ENCODE measurements at regions not wholly inside any gene's neighbourhood (a gene's known extent, or its start where the extent isn't known, plus 50 kb on each side); places are given as distances from the start of the nearest gene placed in this dataset.

GRCh38 chr12:125922330-125922729 lies 857.1 kb downstream of the AACS start:
- Histone ChIP-seq H3K4me1 (no peaks in the 10 kb centered on the region), H3K36me3 (no peaks in the 10 kb centered on the region), H3K4me3 (no peak overlapping the region), H3K27ac (no peak overlapping the region), H3K9me3 (no peaks in the 10 kb centered on the region), H3K27me3 (no peaks in the 10 kb centered on the region)
- in situ Hi-C loops (cut with MboI; ENCODE audit: low sequenced_read_pairs in 4 of 4) (no loop called here), intact Hi-C loops (cut with DNase I; ENCODE audit: low total_unique reads) (no loop called here)
- DNase-seq (no peak), ATAC-seq (no peak)
- TF ChIP-seq CTCF (IDR thresholded peaks at IDR 0.05 in 4 of 5, conservative IDR thresholded peaks at IDR 0.05 in 1 of 5) (no peak), POLR2A (IDR thresholded peaks at IDR 0.05) (no peak)

- Histone ChIP-seq H3K9me3 (no peaks in the 10 kb centered on the region), H3K4me1 (no peaks in the 10 kb centered on the region), H3K36me3 (no peaks in the 10 kb centered on the region), H3K27me3 (no peaks in the 10 kb centered on the region), H3K27ac (no peak overlapping the region), H3K4me3 (no peak overlapping the region)
- in situ Hi-C loops (cut with MboI; ENCODE audit: low sequenced_read_pairs in 4 of 4), result no loop called here
- ATAC-seq, result no peak
- intact Hi-C loops (cut with DNase I; ENCODE audit: low total_unique reads), result no loop called here
- DNase-seq, result no peak
- TF ChIP-seq POLR2A (IDR thresholded peaks at IDR 0.05), result no peak
- no peak for TF ChIP-seq CTCF (IDR thresholded peaks at IDR 0.05 in 4 of 5, conservative IDR thresholded peaks at IDR 0.05 in 1 of 5)
These were observed 871.3 kb downstream of the AACS start for GRCh38 chr12:125936502-125936901.

- ATAC-seq (no peak), DNase-seq (no peak)
- in situ Hi-C loops (cut with MboI; ENCODE audit: low sequenced_read_pairs in 4 of 4), result no loop called here
- no peaks in the 10 kb centered on the region for H3K27me3 ChIP-seq
- H3K4me1 ChIP-seq, result no peaks in the 10 kb centered on the region
- TF ChIP-seq POLR2A (IDR thresholded peaks at IDR 0.05) (no peak), CTCF (IDR thresholded peaks at IDR 0.05 in 4 of 5, conservative IDR thresholded peaks at IDR 0.05 in 1 of 5) (no peak)
- intact Hi-C loops (cut with DNase I; ENCODE audit: low total_unique reads), result no loop called here
- H3K27ac ChIP-seq, result no peak overlapping the region
- H3K9me3 ChIP-seq, result no peaks in the 10 kb centered on the region
- no peak overlapping the region for H3K4me3 ChIP-seq
- no peaks in the 10 kb centered on the region for H3K36me3 ChIP-seq
These were observed 879.2 kb downstream of the AACS start for GRCh38 chr12:125944446-125944845.

GRCh38 chr12:125949471-125949870 lies 884.2 kb downstream of the AACS start:
- Histone ChIP-seq H3K9me3 (no peaks in the 10 kb centered on the region), H3K27me3 (no peaks in the 10 kb centered on the region), H3K4me1 (no peaks in the 10 kb centered on the region), H3K36me3 (no peaks in the 10 kb centered on the region), H3K27ac (no peak overlapping the region), H3K4me3 (no peak overlapping the region)
- DNase-seq (no peak), ATAC-seq (no peak)
- TF ChIP-seq CTCF (IDR thresholded peaks at IDR 0.05 in 4 of 5, conservative IDR thresholded peaks at IDR 0.05 in 1 of 5), result no peak
- in situ Hi-C loops (cut with MboI; ENCODE audit: low sequenced_read_pairs in 4 of 4), result no loop called here
- intact Hi-C loops (cut with DNase I; ENCODE audit: low total_unique reads), result no loop called here

- no peak overlapping the region for H3K4me3 ChIP-seq
- intact Hi-C loops (cut with DNase I; ENCODE audit: low total_unique reads), result no loop called here
- H3K4me1 ChIP-seq, result no peaks in the 10 kb centered on the region
- no peak for DNase-seq
- H3K36me3 ChIP-seq, result no peaks in the 10 kb centered on the region
- no peak for ATAC-seq
- in situ Hi-C loops (cut with MboI; ENCODE audit: low sequenced_read_pairs in 4 of 4), result no loop called here
- TF ChIP-seq CTCF (IDR thresholded peaks at IDR 0.05 in 4 of 5, conservative IDR thresholded peaks at IDR 0.05 in 1 of 5) (no peak), POLR2A (IDR thresholded peaks at IDR 0.05) (no peak)
- no peaks in the 10 kb centered on the region for H3K27me3 ChIP-seq
- no peak overlapping the region for H3K27ac ChIP-seq
- H3K9me3 ChIP-seq, result no peaks in the 10 kb centered on the region
These were observed 889.1 kb downstream of the AACS start for GRCh38 chr12:125954362-125954761.

Measured in gastrocnemius medialis (tissue), 4 donors.